Trophoblast cell (in vitro differentiated cells and primary cell): ENCODE measurements at regions not wholly inside any gene's neighbourhood (a gene's known extent, or its start where the extent isn't known, plus 50 kb on each side); places are given as distances from the start of the nearest gene placed in this dataset.

Experiments used
- DNase-seq, 2 donors: peaks; one replicate each; pipeline ENCODE4 v3.0.0-alpha.2; 2016
- H2AFZ ChIP-seq: 2 replicates; pipeline ENCODE4 v1.6.1; 2013; ENCODE audit warnings: low read length, moderate library complexity, mild to moderate bottlenecking; ENCODE audit not compliant: insufficient read depth, poor library complexity
- H2AK5ac ChIP-seq: 2 replicates; pipeline ENCODE4 v1.6.1; 2013; ENCODE audit warnings: mild to moderate bottlenecking, low read length
- H2BK120ac ChIP-seq: 2 replicates; pipeline ENCODE4 v1.6.1; 2013; ENCODE audit warnings: low read length, mild to moderate bottlenecking, moderate library complexity; ENCODE audit not compliant: insufficient read depth, poor library complexity
- H2BK12ac ChIP-seq: 2 replicates; pipeline ENCODE4 v1.6.1; 2013; ENCODE audit warnings: mild to moderate bottlenecking, low read length, moderate library complexity
- H2BK5ac ChIP-seq: 2 replicates; pipeline ENCODE4 v1.6.1; 2013; ENCODE audit warnings: low read length, low read depth, moderate library complexity, mild to moderate bottlenecking; ENCODE audit not compliant: poor library complexity
- H3K14ac ChIP-seq: 2 replicates; pipeline ENCODE4 v1.6.1; 2013; ENCODE audit warnings: mild to moderate bottlenecking, low read length
- H3K18ac ChIP-seq: 2 replicates; pipeline ENCODE4 v1.6.1; 2013; ENCODE audit warnings: mild to moderate bottlenecking, low read length
- H3K23ac ChIP-seq: 2 replicates; pipeline ENCODE4 v1.6.1; 2013; ENCODE audit warnings: low read length
- H3K27ac ChIP-seq: 2 replicates; pipeline ENCODE4 v1.5.1; 2013; ENCODE audit warnings: low read depth, mild to moderate bottlenecking, inconsistent platforms, low read length, moderate library complexity
- H3K27me3 ChIP-seq: 2 replicates; pipeline ENCODE4 v1.6.1; 2013; ENCODE audit warnings: inconsistent platforms, mild to moderate bottlenecking, low read length, moderate library complexity; ENCODE audit not compliant: insufficient read depth
- H3K36me3 ChIP-seq, 2 experiments: 1 replicate in 1 of 2; 2 replicates in 1 of 2; pipeline ENCODE4 v1.6.1; 2013; ENCODE audit warnings: low read length in 2 of 2, mild to moderate bottlenecking in 2 of 2, moderate library complexity in 1 of 2; ENCODE audit not compliant: insufficient read depth in 2 of 2, control insufficient read depth in 1 of 2
- H3K4ac ChIP-seq: 2 replicates; pipeline ENCODE4 v1.6.1; 2013; ENCODE audit warnings: low read depth, mild to moderate bottlenecking, low read length, moderate library complexity
- H3K4me1 ChIP-seq, 2 experiments: 1 replicate in 1 of 2; 2 replicates in 1 of 2; pipeline ENCODE4 v1.6.1; 2013; ENCODE audit warnings: low read length in 2 of 2, mild to moderate bottlenecking in 2 of 2, moderate library complexity in 1 of 2; ENCODE audit not compliant: insufficient read depth in 2 of 2, control insufficient read depth in 1 of 2
- H3K4me2 ChIP-seq: 2 replicates; pipeline ENCODE4 v1.6.1; 2013; ENCODE audit warnings: inconsistent platforms, mild to moderate bottlenecking, low read length, moderate library complexity
- H3K4me3 ChIP-seq: 2 replicates; pipeline ENCODE4 v1.5.1; 2013; ENCODE audit warnings: mild to moderate bottlenecking, low read depth, low read length, inconsistent platforms
- H3K79me1 ChIP-seq: one replicate; pipeline ENCODE4 v1.6.1; 2013; ENCODE audit warnings: low read length
- H3K79me2 ChIP-seq: 2 replicates; pipeline ENCODE4 v1.6.1; 2013; ENCODE audit warnings: low read length, mild to moderate bottlenecking; ENCODE audit not compliant: control insufficient read depth, insufficient read depth, poor library complexity
- H3K9ac ChIP-seq: 2 replicates; pipeline ENCODE4 v1.6.1; 2013; ENCODE audit warnings: mild to moderate bottlenecking, low read length
- H3K9me3 ChIP-seq: 2 replicates; pipeline ENCODE4 v1.6.1; 2013; ENCODE audit warnings: low read depth, mild to moderate bottlenecking, control low read depth, inconsistent platforms, low read length; ENCODE audit not compliant: insufficient read depth
- H4K12ac ChIP-seq: 2 replicates; pipeline ENCODE4 v1.6.1; 2013; ENCODE audit warnings: low read depth, mild to moderate bottlenecking, low read length, moderate library complexity
- H4K8ac ChIP-seq: 2 replicates; pipeline ENCODE4 v1.6.1; 2013; ENCODE audit warnings: low read depth, mild to moderate bottlenecking, low read length, moderate library complexity
- H4K91ac ChIP-seq: one replicate; pipeline ENCODE4 v1.6.1; 2013; ENCODE audit warnings: low read depth, mild to moderate bottlenecking, low read length, moderate library complexity
- WGBS: extraction: QIAGEN DNeasy Blood & Tissue Kit; methylation state at CpG from one replicate; pipeline ENCODE4 v1.1.7; 2013; ENCODE audit warnings: missing lambda C conversion rate; ENCODE audit not compliant: insufficient read length, insufficient coverage; ENCODE audit errors: extremely low coverage; 5-methylcytosine and 5-hydroxymethylcytosine counted together

GRCh38 chr5:141785135-141785534, 93.1 kb downstream of the PCDH1 start:
- H3K9me3 ChIP-seq, result no peaks in the 10 kb centered on the region
- H4K12ac ChIP-seq, result no peak overlapping the region
- H3K4me3 ChIP-seq, result no peak overlapping the region
- H2BK12ac ChIP-seq, result no peak overlapping the region
- H3K4ac ChIP-seq, result no peak overlapping the region
- H4K91ac ChIP-seq, result no peak overlapping the region
- H3K27me3 ChIP-seq, result no peaks in the 10 kb centered on the region
- H3K79me2 ChIP-seq, result no peaks in the 10 kb centered on the region
- no peak overlapping the region for H2AFZ ChIP-seq
- no peak overlapping the region for H3K18ac ChIP-seq
- H3K14ac ChIP-seq, result no peak overlapping the region
- H3K23ac ChIP-seq, result no peak overlapping the region
- no CpG with 5 or more reads among the region's 4 CpGs for WGBS
- no peak overlapping the region for H3K9ac ChIP-seq
- H2BK120ac ChIP-seq, result no peak overlapping the region
- no peak overlapping the region for H4K8ac ChIP-seq
- DNase-seq, result peak; percentile 10 to 12
- H3K4me2 ChIP-seq, result no peak overlapping the region
- H3K79me1 ChIP-seq, result no peaks in the 10 kb centered on the region
- H3K4me1 ChIP-seq, result peaks cover 8 to 9% of the 10 kb centered on the region in 2 experiments
- H2AK5ac ChIP-seq, result no peak overlapping the region
- no peaks in the 10 kb centered on the region for H3K36me3 ChIP-seq
- no peak overlapping the region for H2BK5ac ChIP-seq
- H3K27ac ChIP-seq, result no peak overlapping the region

DNA sequence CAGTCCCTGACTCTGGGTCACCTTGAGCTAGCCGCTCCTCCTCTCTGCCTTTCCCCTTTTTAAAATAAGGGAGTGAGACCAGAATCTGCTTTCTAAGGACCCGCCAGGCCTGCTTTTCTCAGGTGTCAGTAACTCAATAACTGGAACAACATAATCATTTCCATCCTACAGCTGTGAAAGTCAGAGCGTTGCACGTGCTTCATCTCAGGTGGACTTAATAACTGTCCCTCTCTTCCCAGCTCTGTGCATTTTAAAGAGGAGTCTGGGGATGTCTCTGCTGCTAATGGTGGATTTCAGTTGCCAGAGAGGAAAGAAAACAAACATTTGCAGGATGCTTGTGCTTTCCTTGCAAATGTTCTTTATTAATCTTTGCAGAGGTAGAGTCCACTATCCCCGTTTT, 93.7 kb downstream of the PCDH1 start:
- Histone ChIP-seq H3K14ac (no peak overlapping the region), H3K23ac (no peak overlapping the region), H3K79me2 (no peaks in the 10 kb centered on the region), H4K12ac (no peak overlapping the region), H3K27ac (no peak overlapping the region), H3K9me3 (no peaks in the 10 kb centered on the region), H3K4me1 (peaks cover 8 to 9% of the 10 kb centered on the region in 2 experiments), H3K18ac (no peak overlapping the region), H2BK120ac (no peak overlapping the region), H3K4ac (no peak overlapping the region), H2BK12ac (no peak overlapping the region), H3K4me3 (no peak overlapping the region), H3K4me2 (no peak overlapping the region), H3K27me3 (no peaks in the 10 kb centered on the region), H3K79me1 (no peaks in the 10 kb centered on the region), H2AK5ac (no peak overlapping the region), H4K91ac (no peak overlapping the region), H2AFZ (no peak overlapping the region), H3K9ac (no peak overlapping the region), H2BK5ac (no peak overlapping the region), H3K36me3 (no peaks in the 10 kb centered on the region), H4K8ac (no peak overlapping the region)
- WGBS, result no CpG with 5 or more reads among the region's 5 CpGs
- DNase-seq, result no peak

GRCh38 chr5:141783947-141784296, 94.3 kb downstream of the PCDH1 start:
- H3K23ac ChIP-seq, result no peak overlapping the region
- H3K9ac ChIP-seq, result no peak overlapping the region
- no peaks in the 10 kb centered on the region for H3K27me3 ChIP-seq
- no peaks in the 10 kb centered on the region for H3K79me1 ChIP-seq
- no peak overlapping the region for H2BK5ac ChIP-seq
- WGBS, result no CpG with 5 or more reads among the region's 4 CpGs
- H3K4ac ChIP-seq, result no peak overlapping the region
- no peak overlapping the region for H4K12ac ChIP-seq
- no peak overlapping the region for H3K18ac ChIP-seq
- no peak overlapping the region for H2BK120ac ChIP-seq
- DNase-seq, result peak; percentile 76 to 84
- H3K36me3 ChIP-seq, result no peaks in the 10 kb centered on the region
- peaks cover 8% of the 10 kb centered on the region in 2 experiments for H3K4me1 ChIP-seq
- H3K14ac ChIP-seq, result no peak overlapping the region
- no peaks in the 10 kb centered on the region for H3K9me3 ChIP-seq
- H2AK5ac ChIP-seq, result no peak overlapping the region
- no peak overlapping the region for H4K8ac ChIP-seq
- no peak overlapping the region for H4K91ac ChIP-seq
- no peak overlapping the region for H2AFZ ChIP-seq
- H3K27ac ChIP-seq, result no peak overlapping the region
- no peaks in the 10 kb centered on the region for H3K79me2 ChIP-seq
- no peak overlapping the region for H3K4me2 ChIP-seq
- H3K4me3 ChIP-seq, result no peak overlapping the region
- no peak overlapping the region for H2BK12ac ChIP-seq

GRCh38 chr5:141783005-141783946, 94.9 kb downstream of the PCDH1 start:
- H3K14ac ChIP-seq, result no peak overlapping the region
- WGBS, result no CpG with 5 or more reads among the region's 17 CpGs

More at GRCh38 chr5:141783005-141783946, 94.9 kb downstream of the PCDH1 start:
- no peak overlapping the region for H3K4me3 ChIP-seq
- no peak overlapping the region for H2BK5ac ChIP-seq
- no peak overlapping the region for H3K18ac ChIP-seq
- no peak overlapping the region for H2AFZ ChIP-seq
- no peak overlapping the region for H3K4me2 ChIP-seq
- H3K9ac ChIP-seq, result no peak overlapping the region
- no peak overlapping the region for H3K27ac ChIP-seq
- no peaks in the 10 kb centered on the region for H3K79me2 ChIP-seq
- H3K23ac ChIP-seq, result no peak overlapping the region
- H2BK120ac ChIP-seq, result no peak overlapping the region
- H3K36me3 ChIP-seq, result no peaks in the 10 kb centered on the region
- no peak overlapping the region for H3K4ac ChIP-seq
- H2BK12ac ChIP-seq, result no peak overlapping the region
- DNase-seq, result peak; percentile 89 to 90
- H3K9me3 ChIP-seq, result no peaks in the 10 kb centered on the region
- no peak overlapping the region for H4K12ac ChIP-seq
- H3K79me1 ChIP-seq, result no peaks in the 10 kb centered on the region
- no peak overlapping the region for H2AK5ac ChIP-seq
- H3K27me3 ChIP-seq, result no peaks in the 10 kb centered on the region
- H4K91ac ChIP-seq, result no peak overlapping the region
- H4K8ac ChIP-seq, result no peak overlapping the region
- H3K4me1 ChIP-seq, result peaks cover 8% of the 10 kb centered on the region in 2 experiments
